HG03095 (cell line): ENCODE measurements at regions not wholly inside any gene's neighbourhood (a gene's known extent, or its start where the extent isn't known, plus 50 kb on each side); places are given as distances from the start of the nearest gene placed in this dataset.

Experiments used
- ATAC-seq: cut with Tn5 transposase; IDR thresholded peaks from one replicate; pipeline ENCODE4 v1.9.1; 2021; ENCODE audit warnings: moderate library complexity; ENCODE audit not compliant: unreplicated experiment

- ATAC-seq, result no peak
Measured at GRCh38 chr5:103498800-103499551, 63.6 kb downstream of the NUDT12 start.

- ATAC-seq, result no peak
Measured at GRCh38 chr5:103498211-103498610, 64.4 kb downstream of the NUDT12 start.

DNA sequence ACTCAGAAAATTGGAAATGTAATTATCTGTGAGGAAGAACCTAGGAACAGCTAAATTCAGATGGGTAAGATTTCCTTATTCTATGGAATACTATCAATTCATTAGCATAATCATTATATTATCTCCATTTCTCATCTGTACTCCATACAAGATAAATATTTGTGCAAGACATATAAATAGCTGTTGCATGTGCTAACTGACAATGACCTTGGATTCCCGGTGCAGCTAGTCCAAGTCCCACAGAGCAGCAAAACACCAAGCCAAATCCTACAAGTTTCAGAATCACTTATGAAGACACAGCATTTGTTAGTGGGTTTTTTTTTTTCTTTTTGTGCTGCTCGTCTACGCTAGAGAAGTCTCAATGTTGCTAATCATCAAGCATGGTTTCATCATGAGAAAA lies 64.8 kb downstream of the NUDT12 start:
- ATAC-seq, result no peak

DNA sequence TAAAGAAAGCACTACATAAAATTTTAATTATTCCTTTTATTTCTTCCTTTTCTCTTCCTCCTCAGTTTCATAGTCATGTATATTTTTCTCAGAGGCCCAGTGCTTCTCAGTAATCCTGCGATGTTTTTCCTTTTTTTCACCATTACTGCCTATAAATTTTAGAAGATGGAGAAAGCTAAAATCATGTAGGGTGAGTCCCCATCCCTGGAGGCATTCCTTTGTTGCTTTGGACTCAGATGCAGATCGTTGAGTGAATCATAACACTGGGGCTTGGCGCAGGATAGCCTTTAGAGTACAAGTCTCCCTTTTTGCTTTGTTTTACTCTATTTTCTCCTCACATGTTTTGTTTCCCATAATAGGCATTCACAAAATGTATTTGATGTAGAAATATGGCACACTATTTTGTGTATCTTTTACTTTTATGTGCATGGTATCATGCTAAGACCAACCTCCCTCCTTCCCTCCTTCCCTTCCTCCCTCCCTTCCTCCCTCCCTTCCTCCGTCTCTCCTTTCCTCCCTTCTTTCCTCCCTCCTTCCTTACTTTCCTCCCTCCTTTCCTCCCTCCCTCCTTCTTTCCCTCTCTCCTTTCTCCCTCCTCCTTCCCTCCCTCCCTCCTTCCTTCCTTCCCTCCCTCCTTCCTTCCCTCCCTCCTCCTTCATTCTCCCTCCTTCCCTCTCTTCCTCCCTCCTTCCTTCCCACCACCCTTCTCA lies 72.4 kb downstream of the NUDT12 start:
- ATAC-seq, result no peak

GRCh38 chr5:103489307-103489706 lies 73.3 kb downstream of the NUDT12 start:
- ATAC-seq, result no peak

GRCh38 chr5:103487822-103488493 lies 74.6 kb downstream of the NUDT12 start:
- peak; percentile 63 for ATAC-seq

GRCh38 chr5:103487218-103487617 lies 75.4 kb downstream of the NUDT12 start:
- ATAC-seq, result no peak

DNA sequence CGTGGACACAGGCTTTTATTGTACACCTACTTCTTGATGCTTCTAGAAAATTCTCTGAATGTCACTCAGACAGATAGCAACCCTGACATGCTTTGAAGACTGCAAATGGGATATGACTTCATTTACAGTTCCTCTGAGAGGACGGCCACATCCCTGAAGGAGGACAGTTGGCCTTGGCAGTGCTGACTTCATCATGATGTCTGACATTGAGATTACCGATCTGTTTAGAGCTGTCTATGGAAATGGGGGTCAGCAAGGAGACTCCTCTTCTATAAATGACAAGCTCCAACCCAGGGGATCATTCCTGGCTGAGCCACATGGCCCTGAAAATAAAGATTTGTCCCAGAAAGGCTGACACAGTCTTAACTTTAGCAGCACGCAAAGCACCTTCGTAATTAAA lies 75.8 kb downstream of the NUDT12 start:
- no peak for ATAC-seq

DNA sequence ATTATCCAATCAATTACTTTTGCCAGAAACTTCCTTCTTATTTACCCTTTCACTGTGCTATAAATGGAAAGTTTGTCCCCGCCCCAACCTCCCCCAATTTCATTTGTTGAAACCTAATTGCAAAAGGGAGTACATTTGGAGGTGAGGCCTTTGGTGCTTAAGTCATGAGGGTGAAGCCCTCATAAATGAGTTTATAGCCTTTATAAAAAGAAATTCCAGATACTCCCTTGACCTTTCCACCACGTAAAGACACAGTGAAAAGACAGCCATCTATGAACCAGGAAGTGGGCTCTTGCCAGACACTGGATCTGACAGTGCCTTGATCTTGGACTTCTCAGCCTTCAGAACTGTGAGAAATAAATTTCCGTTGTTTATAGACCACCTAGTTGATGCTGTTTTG lies 82.3 kb downstream of the NUDT12 start:
- ATAC-seq, result no peak

GRCh38 chr5:103477678-103478077 lies 84.9 kb downstream of the NUDT12 start:
- no peak for ATAC-seq

GRCh38 chr5:103476811-103477210 lies 85.8 kb downstream of the NUDT12 start:
- no peak for ATAC-seq

- ATAC-seq, result no peak
Measured at GRCh38 chr5:103475629-103476240, 86.9 kb downstream of the NUDT12 start.

GRCh38 chr5:103474677-103475076 lies 87.9 kb downstream of the NUDT12 start:
- ATAC-seq, result no peak

GRCh38 chr5:103473725-103474124 lies 88.9 kb downstream of the NUDT12 start:
- no peak for ATAC-seq

DNA sequence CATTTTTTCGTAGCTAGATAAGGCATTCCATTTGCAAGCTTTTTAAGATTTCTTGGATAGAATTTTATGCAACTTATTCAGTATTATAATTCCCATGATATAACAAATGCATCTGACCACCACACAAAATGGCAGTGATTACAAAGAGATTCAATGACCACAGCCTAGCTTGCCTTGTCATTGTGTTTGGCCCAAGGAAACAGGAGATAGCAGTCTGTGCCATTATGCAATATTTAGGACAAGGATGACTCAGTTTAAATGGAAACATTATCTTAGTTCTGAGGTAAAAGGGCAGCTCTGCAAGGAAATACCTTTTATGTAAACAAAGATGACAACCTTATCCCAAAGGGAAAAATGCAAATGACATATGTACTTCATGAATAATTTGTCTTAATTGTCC lies 89.8 kb downstream of the NUDT12 start:
- no peak for ATAC-seq

- no peak for ATAC-seq
Measured at GRCh38 chr5:103472265-103472664, 90.3 kb downstream of the NUDT12 start.

GRCh38 chr5:103469288-103470040 lies 93.1 kb downstream of the NUDT12 start:
- ATAC-seq, result no peak

GRCh38 chr5:103467831-103468230 lies 94.8 kb downstream of the NUDT12 start:
- no peak for ATAC-seq

DNA sequence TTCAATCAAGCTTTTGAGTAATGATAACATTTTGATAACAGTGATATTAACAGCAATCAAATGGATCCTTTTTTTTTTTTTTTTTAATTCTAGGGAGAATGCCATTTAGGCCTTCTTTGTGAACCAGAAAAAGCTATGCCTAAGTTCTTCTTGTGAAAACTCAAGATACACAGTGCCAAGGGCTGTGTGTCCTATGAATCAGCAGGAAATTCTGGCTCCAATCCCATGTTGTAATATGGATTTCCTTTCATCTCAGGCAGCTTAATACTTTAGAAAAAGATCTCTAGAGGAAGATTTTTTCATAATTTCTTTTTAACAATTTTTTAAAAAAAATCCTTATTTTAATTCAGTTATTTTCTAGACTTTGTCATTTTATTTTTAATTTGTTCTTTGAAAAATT lies 96.1 kb downstream of the NUDT12 start:
- ATAC-seq, result no peak

GRCh38 chr5:103465891-103466290 lies 96.7 kb downstream of the NUDT12 start:
- ATAC-seq, result no peak
